ENCODE measurements at regions not wholly inside any gene's neighbourhood (a gene's known extent, or its start where the extent isn't known, plus 50 kb on each side); places are given as distances from the start of the nearest gene placed in this dataset.

DNA sequence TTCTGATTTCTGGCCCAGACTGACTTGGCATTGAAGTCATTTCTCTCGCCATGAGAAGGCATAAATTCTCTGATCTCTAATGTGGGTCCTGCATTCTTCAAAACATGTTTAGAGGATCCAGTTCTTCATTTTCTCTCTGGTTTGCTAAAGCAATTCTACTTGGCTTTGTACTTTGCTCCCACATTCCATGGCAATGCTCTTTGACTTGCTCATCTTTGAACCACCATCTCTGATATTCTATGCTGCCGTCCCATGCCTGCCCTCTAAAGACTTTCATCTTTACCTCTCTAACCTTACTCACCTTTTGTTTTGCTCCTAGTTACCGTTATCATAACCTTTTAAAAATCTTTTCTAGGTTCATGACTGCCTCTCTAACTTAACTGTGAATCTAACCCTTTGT lies 366.9 kb downstream of the KIF4B start:
- Histone ChIP-seq H4K8ac (ENCODE audit: extremely low read depth, insufficient read depth, low read length) (no peak overlapping the region), H4K20me1 (replicated peaks in 1 of 2; ENCODE audit: control insufficient read depth in 1 of 2, insufficient read depth in 2 of 2, low read length in 2 of 2) (no peaks in the 10 kb centered on the region), H2AFZ (ENCODE audit: low read length) (no peak overlapping the region), H4K91ac (replicated peaks; ENCODE audit: insufficient read length, low read length) (no peak overlapping the region), H3K9me3 (ENCODE audit: insufficient read depth in 2 of 2, low read depth in 1 of 2, low read length in 1 of 2) (no peaks in the 10 kb centered on the region), H3K27ac (ENCODE audit: low read depth, low read length) (no peak overlapping the region), H3K23ac (ENCODE audit: insufficient read length) (no peak overlapping the region), H3K23me2 (ENCODE audit: low read depth, low read length) (no peaks in the 10 kb centered on the region), H3K36me3 (ENCODE audit: control insufficient read depth in 2 of 4, insufficient read depth in 4 of 4, low read length in 3 of 4) (no peaks in the 10 kb centered on the region), H2BK120ac (replicated peaks; ENCODE audit: low read depth, low read length) (no peak overlapping the region), H3K56ac (replicated peaks; ENCODE audit: insufficient read length, low read depth, low read length) (no peak overlapping the region), H3K27me3 (replicated peaks in 1 of 4; ENCODE audit: control insufficient read depth in 3 of 4, extremely low read depth in 1 of 4, insufficient read depth in 3 of 4, low read length in 3 of 4) (no peaks in the 10 kb centered on the region), H2BK5ac (ENCODE audit: low read depth, low read length) (no peak overlapping the region), H3K14ac (ENCODE audit: insufficient read length) (no peak overlapping the region), H2AK5ac (ENCODE audit: low read depth, low read length) (no peak overlapping the region), H3K79me1 (ENCODE audit: low read depth, low read length) (no peaks in the 10 kb centered on the region), H2BK15ac (ENCODE audit: low read length) (no peak overlapping the region), H2BK12ac (ENCODE audit: low read depth, low read length) (no peak overlapping the region), H3K79me2 (ENCODE audit: control insufficient read depth in 1 of 2, insufficient read depth in 2 of 2, low read length in 2 of 2) (no peaks in the 10 kb centered on the region), H3K4ac (replicated peaks; ENCODE audit: insufficient read length, low read depth, low read length) (no peak overlapping the region), H3K4me2 (ENCODE audit: insufficient read depth in 1 of 2, low read depth in 2 of 2, low read length in 2 of 2) (no peak overlapping the region), H3K4me1 (replicated peaks in 1 of 4; ENCODE audit: control insufficient read depth in 3 of 4, insufficient read depth in 4 of 4, low read length in 3 of 4) (no peaks in the 10 kb centered on the region), H3K9ac (replicated peaks in 1 of 4; ENCODE audit: extremely low read depth in 1 of 4, low read depth in 3 of 4, low read length in 3 of 4) (no peak overlapping the region), H3K18ac (ENCODE audit: extremely low read depth, low read length) (no peak overlapping the region), H2BK20ac (ENCODE audit: low read length) (no peak overlapping the region), H3K4me3 (ENCODE audit: extremely low read depth in 1 of 4, insufficient read depth in 2 of 4, low read depth in 3 of 4, low read length in 4 of 4) (no peak overlapping the region), H4K5ac (ENCODE audit: insufficient read length, low read depth, low read length) (no peak overlapping the region)
- no peak for FAIRE-seq
- WGBS, 2 experiments (ENCODE audit: extremely low coverage in 1 of 2, insufficient coverage in 1 of 2, insufficient read length in 1 of 2, insufficient replicate concordance in 2 of 2, low coverage in 1 of 2, low lambda C conversion rate in 2 of 2, missing lambda C conversion rate in 1 of 2), result 95 to 100% methylated on average over 1 to 3 of the region's 3 CpGs
- no peak for TF ChIP-seq TBP (IDR thresholded peaks at IDR 0.05; ENCODE audit: low read depth, low read length)
- no peak for TF ChIP-seq TAF7 (optimal IDR thresholded peaks at IDR 0.05; ENCODE audit: borderline replicate concordance, low read depth, low read length)
- TF ChIP-seq MAFK (IDR thresholded peaks at IDR 0.05; ENCODE audit: low read depth, low read length), result no peak
- TF ChIP-seq ASH2L (IDR thresholded peaks at IDR 0.05; ENCODE audit: low read length), result no peak
- no peak for TF ChIP-seq NRF1 (IDR thresholded peaks at IDR 0.05; ENCODE audit: low read depth, low read length)
- TF ChIP-seq SUZ12 (IDR thresholded peaks at IDR 0.05; ENCODE audit: low read length), result no peak
- TF ChIP-seq PHF8 (conservative IDR thresholded peaks at IDR 0.05; ENCODE audit: low read depth, low read length), result no peak
- TF ChIP-seq NANOG (IDR thresholded peaks at IDR 0.05; ENCODE audit: insufficient read depth, low read depth, low read length, poor library complexity, severe bottlenecking), result no peak
- TF ChIP-seq RFX5 (IDR thresholded peaks at IDR 0.05; ENCODE audit: borderline replicate concordance, low read depth, low read length), result no peak
- no peak for TF ChIP-seq KDM5A (IDR thresholded peaks at IDR 0.05; ENCODE audit: low read length)
- no peak for TF ChIP-seq BCL11A (IDR thresholded peaks at IDR 0.05; ENCODE audit: low read depth in 2 of 2, low read length in 2 of 2)
- DNase-seq (ENCODE audit: low read depth in 1 of 2, low spot score in 2 of 2), result no peak
- POLR2A ChIA-PET (ENCODE audit: partially characterized antibody), result no interaction called here
- CTCF ChIA-PET (ENCODE audit: partially characterized antibody), result no interaction called here

Measured in H1 (cell line).